ENCODE measurements at regions not wholly inside any gene's neighbourhood (a gene's known extent, or its start where the extent isn't known, plus 50 kb on each side); places are given as distances from the start of the nearest gene placed in this dataset.

GRCh38 chr10:123454987-123455386, 211.2 kb upstream of the GPR26 start:
- DNase-seq (ENCODE audit: low read depth in 1 of 2, low spot score in 1 of 2): no peak
- Histone ChIP-seq H3K4me3 (replicated peaks; ENCODE audit: insufficient read depth, low read length) (no peak overlapping the region), H3K27me3 (ENCODE audit: insufficient read depth, poor library complexity, severe bottlenecking) (no peaks in the 10 kb centered on the region), H3K27ac (replicated peaks) (no peak overlapping the region)
- no peak for TF ChIP-seq GABPA (IDR thresholded peaks at IDR 0.05; ENCODE audit: low read depth)
- TF ChIP-seq REST (IDR thresholded peaks at IDR 0.05; ENCODE audit: insufficient replicate concordance, low read depth): no peak
- no peak for TF ChIP-seq SPI1 (IDR thresholded peaks at IDR 0.05; ENCODE audit: borderline replicate concordance, low read depth)

GRCh38 chr10:123455861-123456260, 210.3 kb upstream of the GPR26 start:
- Histone ChIP-seq H3K4me3 (replicated peaks; ENCODE audit: insufficient read depth, low read length) (no peak overlapping the region), H3K27ac (replicated peaks) (no peak overlapping the region), H3K27me3 (ENCODE audit: insufficient read depth, poor library complexity, severe bottlenecking) (no peaks in the 10 kb centered on the region)
- DNase-seq (ENCODE audit: low read depth in 1 of 2, low spot score in 1 of 2): no peak
- TF ChIP-seq CTCF (IDR thresholded peaks at IDR 0.05; ENCODE audit: insufficient read depth, low read length): no peak
- TF ChIP-seq POLR2AphosphoS5 (IDR thresholded peaks at IDR 0.05; ENCODE audit: low read depth): no peak
- no peak for TF ChIP-seq SPI1 (IDR thresholded peaks at IDR 0.05; ENCODE audit: borderline replicate concordance, low read depth)
- TF ChIP-seq REST (IDR thresholded peaks at IDR 0.05; ENCODE audit: insufficient replicate concordance, low read depth): no peak
- no peak for TF ChIP-seq GABPA (IDR thresholded peaks at IDR 0.05; ENCODE audit: low read depth)

- Histone ChIP-seq H3K27me3 (ENCODE audit: insufficient read depth, poor library complexity, severe bottlenecking) (no peaks in the 10 kb centered on the region), H3K27ac (replicated peaks) (no peak overlapping the region), H3K4me3 (replicated peaks; ENCODE audit: insufficient read depth, low read length) (no peak overlapping the region)
- TF ChIP-seq REST (IDR thresholded peaks at IDR 0.05; ENCODE audit: insufficient replicate concordance, low read depth) (no peak), POLR2AphosphoS5 (IDR thresholded peaks at IDR 0.05; ENCODE audit: low read depth) (no peak), GABPA (IDR thresholded peaks at IDR 0.05; ENCODE audit: low read depth) (no peak), CTCF (IDR thresholded peaks at IDR 0.05; ENCODE audit: insufficient read depth, low read length) (no peak), SPI1 (IDR thresholded peaks at IDR 0.05; ENCODE audit: borderline replicate concordance, low read depth) (no peak)
- no peak for DNase-seq (ENCODE audit: low read depth in 1 of 2, low spot score in 1 of 2)
Measured at GRCh38 chr10:123458933-123459332, 207.2 kb upstream of the GPR26 start.
